ENCODE measurements at regions not wholly inside any gene's neighbourhood (a gene's known extent, or its start where the extent isn't known, plus 50 kb on each side); places are given as distances from the start of the nearest gene placed in this dataset.
"Not testable (repeated sequence)": the region's sequence is repeated elsewhere in the genome, so short reads cannot be mapped to it uniquely, and the experiment has no call there.

DNA sequence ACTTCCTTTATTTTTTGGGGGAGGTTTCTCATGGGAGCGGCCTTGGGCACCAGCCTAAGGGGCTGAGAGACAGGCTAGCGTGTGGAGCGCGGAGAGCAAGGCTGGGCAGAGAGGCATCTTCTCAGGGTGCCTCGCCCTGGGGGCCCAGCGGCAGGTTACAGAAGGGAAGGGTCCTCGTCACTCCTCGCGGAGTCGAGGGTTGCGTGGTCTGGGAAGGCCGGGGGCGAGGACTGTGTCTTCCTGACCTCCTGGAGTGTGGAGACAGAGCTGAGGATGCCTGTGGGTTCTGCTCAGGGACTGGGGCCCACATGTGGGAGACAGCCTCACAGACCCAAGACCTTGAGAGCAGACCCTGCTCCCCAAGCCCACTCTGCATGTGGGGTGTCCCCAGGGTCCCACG is 79.6 kb upstream of the LRPAP1 start:
- no peak for DNase-seq

DNA sequence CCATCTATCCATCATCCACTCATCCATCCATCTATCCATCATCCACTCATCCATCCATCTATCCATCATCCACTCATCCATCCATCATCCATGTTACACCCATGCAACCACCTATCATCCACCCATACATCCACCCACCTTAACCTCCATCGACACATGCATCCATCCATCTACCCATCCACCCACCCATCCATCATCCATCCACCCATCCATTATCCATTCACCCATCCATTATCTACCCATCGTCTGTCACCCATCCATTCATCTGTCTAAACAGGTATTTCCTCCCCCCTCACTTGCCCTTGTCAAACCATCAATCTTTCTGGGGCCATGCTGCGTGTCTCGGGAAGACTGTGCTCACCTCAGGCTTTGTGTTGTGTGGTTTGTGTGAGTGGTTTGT is 78.6 kb upstream of the LRPAP1 start:
- DNase-seq, result not testable (repeated sequence)

- DNase-seq, result not testable (repeated sequence)
These were observed 77.7 kb upstream of the LRPAP1 start for GRCh38 chr4:3609905-3610304.

DNA sequence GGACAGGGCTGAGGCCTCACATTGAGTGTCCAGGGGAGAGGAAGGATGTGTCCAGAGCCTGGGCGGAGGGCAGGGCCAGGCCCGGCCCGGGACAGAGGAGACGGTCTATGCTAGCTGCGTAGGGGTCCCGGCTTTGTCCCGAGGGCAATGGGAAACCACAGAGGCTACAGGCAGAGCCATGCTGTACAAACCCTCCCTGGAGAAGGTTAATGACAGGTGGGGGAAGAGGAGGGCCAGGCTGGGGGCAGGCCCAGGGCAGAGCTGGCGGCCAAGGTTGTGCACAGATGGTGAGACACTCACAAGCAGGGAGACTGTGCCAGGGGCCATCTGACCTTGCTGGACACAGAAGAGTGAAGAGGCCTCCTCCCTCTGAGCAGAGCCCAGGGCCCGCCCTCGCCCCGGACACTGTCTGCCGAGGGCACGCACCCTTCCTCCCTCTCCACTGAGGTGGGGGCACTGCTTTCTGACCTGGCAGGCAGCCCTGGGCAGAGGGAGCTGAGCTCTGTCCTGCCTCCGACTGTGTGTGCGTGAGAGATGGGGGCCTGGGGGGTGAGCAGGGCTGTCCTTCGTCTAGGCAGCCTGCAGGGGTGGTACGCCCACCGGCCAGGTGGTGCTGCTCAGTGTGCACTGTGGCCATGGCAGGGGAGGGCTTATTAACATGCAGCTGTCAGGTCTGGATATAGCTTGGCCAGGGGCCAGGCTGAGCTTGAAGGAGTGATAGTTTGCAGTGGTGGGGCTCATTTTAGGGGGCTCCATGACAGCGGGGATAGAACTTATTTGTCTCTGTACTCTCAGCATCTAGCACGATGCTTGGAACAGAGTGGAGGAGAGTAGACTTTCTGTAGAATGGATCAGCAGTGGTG is 75.7 kb upstream of the LRPAP1 start:
- no peak for DNase-seq

GRCh38 chr4:3606850-3607249 is 74.6 kb upstream of the LRPAP1 start:
- DNase-seq, result not testable (repeated sequence)

GRCh38 chr4:3606271-3606670 is 74.0 kb upstream of the LRPAP1 start:
- DNase-seq, result not testable (repeated sequence)

- DNase-seq, result no peak
These were observed 73.3 kb upstream of the LRPAP1 start for GRCh38 chr4:3605491-3605890.

DNA sequence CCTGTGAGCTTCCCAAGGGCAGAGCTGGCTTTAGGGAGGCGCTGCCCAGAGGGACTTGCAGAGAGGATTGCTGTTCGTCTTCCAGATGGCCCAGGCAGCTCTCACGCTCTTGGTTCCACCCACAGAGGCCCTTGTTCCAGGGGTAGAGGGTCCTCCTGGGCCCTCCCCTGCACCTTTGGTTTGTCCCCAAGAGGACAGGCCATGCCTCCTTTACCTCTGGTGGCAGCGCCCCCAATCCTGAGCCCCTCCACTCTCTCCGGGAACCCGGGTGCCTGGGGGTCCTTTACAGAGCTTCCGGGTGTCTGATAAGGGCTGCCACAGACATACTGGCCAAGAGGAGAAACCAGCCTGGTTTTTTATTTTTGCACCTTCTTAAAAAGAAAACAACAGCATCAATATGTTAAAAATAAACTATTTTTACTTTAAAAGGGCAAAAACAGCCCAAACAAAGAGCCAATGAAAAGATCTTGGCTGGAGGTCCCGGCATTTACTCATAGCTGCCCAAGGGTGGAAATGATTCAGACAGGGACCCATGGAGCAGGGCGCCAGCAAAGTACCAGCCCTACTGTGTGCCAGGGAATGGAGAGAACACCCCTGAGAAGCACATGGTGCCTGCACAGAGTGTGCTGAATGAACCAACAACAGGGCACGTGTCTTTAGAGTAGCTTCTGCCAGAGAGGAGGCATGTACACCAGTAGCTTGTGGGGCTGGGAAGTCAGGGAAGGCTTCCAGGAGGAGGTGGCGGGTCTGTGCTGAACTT is 70.8 kb upstream of the LRPAP1 start:
- not testable (repeated sequence) for DNase-seq

DNA sequence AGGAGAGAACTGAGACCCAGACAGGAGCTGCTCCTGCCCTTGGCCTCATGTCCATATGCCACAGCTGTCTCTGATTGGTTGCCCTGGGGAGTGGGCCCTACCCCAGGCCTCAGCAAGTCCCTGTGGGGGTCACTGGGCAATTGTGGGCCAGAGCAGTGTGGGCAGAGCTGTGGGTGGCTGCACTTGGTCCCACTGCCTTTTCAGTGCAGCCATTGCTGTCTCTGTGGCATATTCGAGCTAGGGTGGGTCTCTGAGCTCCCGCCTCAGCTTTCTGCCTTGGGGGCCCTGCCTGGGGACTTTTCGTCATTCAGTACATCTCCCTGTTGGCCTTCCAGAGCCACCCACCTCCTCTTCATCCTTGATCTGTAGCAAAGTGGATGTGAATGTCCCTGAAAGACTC is 69.8 kb upstream of the LRPAP1 start:
- DNase-seq, result no peak

GRCh38 chr4:3601108-3601690 is 69.0 kb upstream of the LRPAP1 start:
- DNase-seq, result not testable (repeated sequence)

DNA sequence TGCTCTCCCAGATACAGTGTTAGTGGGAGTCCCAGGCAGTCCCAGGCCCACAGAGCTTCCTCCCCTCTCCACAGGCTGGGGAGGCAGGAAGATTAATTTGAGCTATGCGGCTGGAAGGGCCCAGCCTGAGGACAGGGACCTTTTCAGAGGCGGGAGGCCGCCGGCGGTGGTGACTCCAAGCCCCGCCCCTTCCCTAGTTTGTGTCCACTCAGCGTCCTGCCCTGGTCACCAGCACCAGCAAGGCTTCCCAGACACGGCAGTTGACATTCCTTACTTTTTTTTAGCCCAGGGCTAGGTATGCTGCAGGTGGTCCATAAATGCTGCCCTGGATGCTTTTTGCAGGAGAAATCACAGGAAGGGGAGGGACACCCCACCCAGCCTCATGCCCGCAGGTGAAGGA is 67.7 kb upstream of the LRPAP1 start:
- DNase-seq, result no peak

DNA sequence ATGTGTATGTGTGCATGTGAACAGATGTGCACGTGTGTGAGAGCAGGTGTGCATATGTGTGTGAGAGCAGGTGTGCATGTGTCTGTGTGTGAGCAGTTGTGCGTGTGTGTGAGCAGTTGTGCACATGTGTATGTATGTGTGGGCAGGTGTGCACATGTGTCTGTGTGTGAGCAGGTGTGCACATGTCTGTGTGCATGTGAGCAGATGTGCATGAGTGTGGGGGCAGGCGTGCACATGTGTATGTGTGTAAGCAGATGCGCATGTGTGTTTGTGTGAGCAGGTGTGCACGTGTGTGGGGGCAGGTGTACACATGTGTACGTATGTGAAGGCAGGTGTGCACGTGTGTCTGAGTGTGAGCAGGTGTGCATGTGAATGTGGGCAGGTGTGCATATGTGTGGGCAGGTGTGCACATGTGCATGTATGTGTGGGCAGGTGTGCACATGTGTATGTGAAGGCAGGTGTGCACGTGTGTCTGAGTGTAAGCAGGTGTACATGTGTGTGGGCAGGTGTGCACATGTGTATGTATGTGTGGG is 66.5 kb upstream of the LRPAP1 start:
- no peak for DNase-seq

DNA sequence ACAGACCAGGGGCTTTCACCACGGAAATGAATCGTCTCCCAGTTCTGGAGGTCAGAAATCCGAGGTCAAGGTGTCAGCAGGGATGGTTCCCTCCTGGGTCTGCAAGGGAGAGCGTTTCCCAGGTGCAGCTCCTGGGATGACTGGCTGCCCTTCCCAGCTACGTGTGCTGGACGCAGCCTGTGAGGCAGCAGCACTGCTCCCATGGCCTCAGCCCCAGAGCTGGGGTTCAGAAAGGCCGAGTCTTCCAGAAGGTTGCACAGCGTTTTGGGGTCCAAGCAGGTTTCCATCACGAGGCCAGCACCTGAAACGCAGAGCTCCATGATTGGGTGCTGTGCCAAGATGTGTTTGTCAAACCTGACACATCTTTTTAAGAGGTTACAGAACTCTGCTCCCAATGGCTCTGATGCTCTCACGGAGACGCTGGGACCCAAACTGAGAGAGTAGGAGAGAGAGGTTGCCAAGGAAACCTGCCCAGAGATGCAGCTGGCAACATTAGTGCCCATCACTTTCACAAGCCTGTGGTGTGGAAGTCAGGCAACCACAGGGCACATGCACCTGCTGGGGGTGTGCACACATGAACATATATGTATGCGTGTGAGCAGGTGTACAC is 65.8 kb upstream of the LRPAP1 start:
- DNase-seq, result not testable (repeated sequence)

DNA sequence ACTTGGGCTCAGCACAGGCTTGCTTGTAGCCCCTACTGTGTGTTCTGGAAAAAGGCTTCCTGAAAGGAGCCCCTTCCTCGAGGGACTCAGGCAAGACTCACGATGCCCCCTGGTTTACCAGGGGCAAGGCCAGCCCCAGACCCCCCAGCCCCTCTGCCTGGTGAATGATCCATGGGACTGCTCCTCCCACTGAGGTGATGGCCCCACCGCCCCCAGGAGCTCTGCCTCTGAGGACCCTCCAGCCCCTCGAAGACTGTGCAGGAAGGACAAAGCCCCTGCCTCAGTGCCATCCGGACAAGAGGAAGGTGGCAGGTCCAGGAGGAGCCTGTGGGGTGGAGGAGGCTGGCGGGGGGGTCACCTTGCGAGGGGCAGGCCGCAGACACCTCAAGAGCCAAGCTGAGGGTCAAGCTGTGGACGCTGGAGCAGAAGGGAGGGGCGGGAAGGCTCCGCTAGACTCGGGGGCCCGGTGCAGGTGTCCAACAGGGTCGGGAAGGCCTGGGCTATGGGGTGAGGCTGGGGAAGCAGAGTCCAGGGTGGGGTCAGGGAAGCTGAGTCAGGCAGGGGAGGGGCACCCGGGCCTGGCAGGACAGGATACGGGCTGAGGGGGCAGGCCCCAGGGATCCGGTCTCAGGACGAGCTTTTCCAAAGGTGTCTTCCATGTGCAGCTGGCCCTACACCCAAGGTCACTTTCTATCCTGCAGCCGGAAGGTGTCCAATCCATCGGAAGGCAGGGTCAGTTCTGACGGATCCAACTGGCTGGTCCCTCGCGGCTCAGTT is 64.9 kb upstream of the LRPAP1 start:
- DNase-seq, result not testable (repeated sequence)

- DNase-seq, result not testable (repeated sequence)
These were observed 63.5 kb upstream of the LRPAP1 start for GRCh38 chr4:3595627-3596291.

DNA sequence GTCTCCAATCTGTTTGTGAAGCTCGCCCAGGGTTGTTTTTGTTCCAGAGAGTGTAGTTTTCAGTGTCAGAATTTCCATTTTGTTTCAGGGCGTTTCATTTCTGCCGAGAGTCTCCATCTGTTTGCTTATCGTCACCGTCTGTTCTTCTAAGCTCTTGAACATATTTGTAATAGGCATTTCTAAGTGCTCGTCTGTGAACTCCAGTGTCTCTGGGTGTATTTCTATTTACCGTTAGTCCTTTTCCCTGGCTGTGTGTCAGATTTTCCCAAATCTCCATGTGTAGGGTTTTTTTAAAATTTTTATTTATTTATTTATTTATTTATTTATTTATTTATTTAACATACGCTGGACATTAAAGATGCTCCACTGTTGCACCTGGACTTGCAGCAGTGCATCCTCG is 62.5 kb upstream of the LRPAP1 start:
- DNase-seq, result not testable (repeated sequence)

DNA sequence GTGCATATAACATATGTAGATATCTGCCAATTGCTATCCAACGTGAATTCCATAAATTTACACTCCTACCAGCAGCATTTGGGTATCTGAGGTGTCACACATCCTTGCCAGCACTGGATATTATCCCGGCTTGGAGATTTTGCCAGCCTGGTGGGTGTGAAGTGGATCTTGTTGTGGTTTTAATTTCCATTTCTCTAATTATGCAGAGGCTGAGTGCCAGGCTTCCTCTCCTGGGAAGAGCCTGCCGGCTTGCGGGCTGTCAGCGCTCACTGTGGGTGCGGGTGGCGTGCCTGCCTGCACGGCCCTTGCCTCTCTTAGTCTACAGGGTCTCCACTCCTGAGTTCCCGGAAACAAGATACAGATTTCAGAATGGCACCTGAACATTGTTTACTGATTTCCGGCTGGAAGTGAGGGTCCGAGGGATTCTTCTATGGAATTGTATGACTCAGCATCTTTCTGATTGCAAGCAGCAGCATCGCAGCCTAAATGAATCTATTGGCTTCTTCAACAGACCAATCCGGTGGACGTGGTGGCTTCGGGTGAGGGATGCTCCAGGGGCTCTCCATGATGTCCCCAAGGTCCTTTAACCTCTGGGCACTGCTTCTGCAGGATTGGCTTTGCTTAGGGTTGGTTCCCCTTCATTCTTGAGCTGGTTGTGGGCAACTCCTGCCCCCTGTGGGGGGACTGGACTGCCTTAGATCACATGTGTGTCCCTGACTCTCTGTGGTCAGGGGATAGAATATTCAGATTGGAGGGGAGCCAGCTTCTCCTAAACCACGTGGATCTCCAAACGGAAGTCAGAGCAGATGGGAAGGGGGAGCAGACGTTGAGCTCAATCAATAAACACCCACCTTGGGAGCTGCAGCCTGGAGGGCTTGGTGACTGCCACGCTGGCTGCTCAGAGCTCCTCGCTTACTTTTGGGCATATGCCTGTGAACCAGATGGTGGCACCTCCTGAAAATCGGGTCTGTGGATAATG is 58.0 kb upstream of the LRPAP1 start:
- not testable (repeated sequence) for DNase-seq

GRCh38 chr4:3589379-3589778 is 57.2 kb upstream of the LRPAP1 start:
- DNase-seq, result not testable (repeated sequence)

DNA sequence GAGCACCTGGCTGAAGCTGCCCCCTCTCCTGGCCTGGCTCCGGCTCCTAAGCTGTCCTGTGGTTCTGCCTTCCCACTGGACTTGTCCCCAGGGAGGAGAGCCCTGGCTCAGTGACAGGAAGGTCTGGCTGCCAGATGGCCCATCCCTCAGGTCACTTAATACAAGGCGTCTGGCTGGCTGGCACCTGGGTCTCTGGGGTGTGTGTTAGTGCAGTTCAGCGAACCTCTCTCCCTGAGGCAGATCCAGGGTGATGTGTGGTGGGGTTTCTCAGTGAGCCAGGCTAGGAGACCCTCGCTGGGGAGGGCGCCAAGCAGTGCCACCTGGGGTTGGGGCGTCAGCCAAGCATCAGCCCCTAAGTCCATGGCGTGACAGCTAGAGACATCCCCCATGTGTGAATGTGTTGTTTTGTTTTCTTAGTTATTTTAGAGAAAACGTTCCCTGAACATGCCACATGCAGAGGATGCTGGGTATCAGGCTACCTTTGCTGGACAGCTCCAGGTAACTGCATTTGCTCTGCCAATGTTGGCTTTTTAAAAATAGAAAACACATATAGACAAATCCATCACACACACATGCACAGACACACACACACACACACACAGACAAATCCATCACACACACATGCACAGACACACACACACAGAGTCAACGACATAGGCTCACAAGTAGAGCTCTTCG is 56.4 kb upstream of the LRPAP1 start:
- not testable (repeated sequence) for DNase-seq

GRCh38 chr4:3586596-3586995 is 54.4 kb upstream of the LRPAP1 start:
- DNase-seq, result not testable (repeated sequence)
